Liver (tissue), 8 donors: ENCODE measurements at regions not wholly inside any gene's neighbourhood (a gene's known extent, or its start where the extent isn't known, plus 50 kb on each side); places are given as distances from the start of the nearest gene placed in this dataset.
"Not testable (repeated sequence)": the region's sequence is repeated elsewhere in the genome, so short reads cannot be mapped to it uniquely, and the experiment has no call there.

ENCODE experiments used
- DNase-seq: peaks from one replicate; pipeline ENCODE4 v3.0.0-alpha.2; 2017; ENCODE audit warnings: low spot score
- H3K27ac ChIP-seq, 2 donors: one replicate each; pipeline ENCODE4 v1.7.0; 2013; ENCODE audit warnings: inconsistent platforms in 2 of 2, low read length in 2 of 2, control low read depth in 1 of 2, low read depth in 1 of 2, mild to moderate bottlenecking in 1 of 2
- H3K27me3 ChIP-seq, 4 donors: one replicate each; pipeline versions ENCODE4 v1.6.1 to v1.7.0; 2013; ENCODE audit warnings: low read length in 3 of 4, inconsistent platforms in 1 of 4, mild to moderate bottlenecking in 1 of 4, moderate library complexity in 1 of 4; ENCODE audit not compliant: control insufficient read depth in 4 of 4, insufficient read depth in 4 of 4
- H3K36me3 ChIP-seq, 4 donors: one replicate each; pipeline versions ENCODE4 v1.6.1 to v1.7.0; 2013; ENCODE audit warnings: low read length in 3 of 4, mild to moderate bottlenecking in 3 of 4, low read depth in 1 of 4, moderate library complexity in 1 of 4; ENCODE audit not compliant: control insufficient read depth in 4 of 4, insufficient read depth in 3 of 4
- H3K4me1 ChIP-seq, 4 donors: one replicate each; pipeline versions ENCODE4 v1.6.1 to v1.7.0; 2013; ENCODE audit warnings: low read length in 3 of 4, mild to moderate bottlenecking in 3 of 4, moderate library complexity in 1 of 4; ENCODE audit not compliant: control insufficient read depth in 4 of 4, insufficient read depth in 4 of 4
- H3K4me3 ChIP-seq, 3 donors: one replicate each; pipeline versions ENCODE4 v1.6.1 to v1.7.0; 2013; ENCODE audit warnings: low read length in 3 of 3, control low read depth in 1 of 3, low read depth in 1 of 3, mild to moderate bottlenecking in 1 of 3
- H3K9ac ChIP-seq, 2 donors: one replicate each; pipeline ENCODE4 v1.7.0; 2013; ENCODE audit warnings: low read length in 2 of 2, mild to moderate bottlenecking in 2 of 2, moderate library complexity in 2 of 2, control low read depth in 1 of 2, low read depth in 1 of 2
- H3K9me3 ChIP-seq, 4 donors: one replicate each; pipeline versions ENCODE4 v1.6.1 to v1.7.0; 2013; ENCODE audit warnings: low read length in 3 of 4; ENCODE audit not compliant: control insufficient read depth in 4 of 4
- CTCF ChIP-seq: fragments of 150-350 bp; IDR thresholded peaks from 2 replicates; pipeline ENCODE4 v1.5.1; 2017; ENCODE audit warnings: improper control_type of control experiment, low read depth, low read length; ENCODE audit not compliant: missing input control
- EGR1 ChIP-seq, 2 donors: IDR thresholded peaks; 2 replicates each; pipeline ENCODE4 v1.6.1; 2016 to 2018; ENCODE audit warnings: antibody characterized with exemption in 2 of 2, low read depth in 2 of 2
- FOXA1 ChIP-seq: IDR thresholded peaks from 2 replicates; pipeline ENCODE4 v1.6.1; 2016; ENCODE audit warnings: antibody characterized with exemption
- FOXA2 ChIP-seq: IDR thresholded peaks from 2 replicates; pipeline ENCODE4 v1.6.1; 2016; ENCODE audit warnings: antibody characterized with exemption
- HNF4A ChIP-seq, 2 donors: conservative IDR thresholded peaks; 2 replicates each; pipeline ENCODE4 v1.6.1; 2016; ENCODE audit warnings: antibody characterized with exemption in 2 of 2, mild to moderate bottlenecking in 2 of 2
- JUND ChIP-seq, 2 donors: IDR thresholded peaks; 2 replicates each; pipeline ENCODE4 v1.6.1; 2016; ENCODE audit warnings: antibody characterized with exemption in 2 of 2
- MAX ChIP-seq: IDR thresholded peaks from 2 replicates; pipeline ENCODE4 v1.6.1; 2016; ENCODE audit warnings: antibody characterized with exemption
- NR2F2 ChIP-seq: IDR thresholded peaks from 2 replicates; pipeline ENCODE4 v1.6.1; 2016; ENCODE audit warnings: antibody characterized with exemption
- RAD21 ChIP-seq, 2 donors: IDR thresholded peaks; 2 replicates each; pipeline ENCODE4 v1.6.1; 2016; ENCODE audit warnings: antibody characterized with exemption in 2 of 2, mild to moderate bottlenecking in 2 of 2
- REST ChIP-seq: IDR thresholded peaks from 2 replicates; pipeline ENCODE4 v1.6.1; 2016; ENCODE audit warnings: antibody characterized with exemption, mild to moderate bottlenecking
- RXRA ChIP-seq, 2 donors: IDR thresholded peaks; 2 replicates each; pipeline ENCODE4 v1.6.1; 2017 to 2018; ENCODE audit warnings: antibody characterized with exemption in 2 of 2, mild to moderate bottlenecking in 1 of 2
- SP1 ChIP-seq: IDR thresholded peaks from 2 replicates; pipeline ENCODE4 v1.6.1; 2018; ENCODE audit warnings: antibody characterized with exemption, mild to moderate bottlenecking
- YY1 ChIP-seq: IDR thresholded peaks from 2 replicates; pipeline ENCODE4 v1.6.1; 2016; ENCODE audit warnings: antibody characterized with exemption, mild to moderate bottlenecking
- ZBTB33 ChIP-seq: IDR thresholded peaks from 2 replicates; pipeline ENCODE4 v1.6.1; 2016; ENCODE audit warnings: antibody characterized with exemption
- WGBS: extraction: QIAGEN DNeasy Blood & Tissue Kit; methylation state at CpG from one replicate; pipeline ENCODE4 v1.1.7; 2013; 5-methylcytosine and 5-hydroxymethylcytosine counted together
- donor health status: healthy.
- donor health status: healthy.
- donor health status: healthy.
- donor health status: healthy.
- donor health status: healthy.

DNA sequence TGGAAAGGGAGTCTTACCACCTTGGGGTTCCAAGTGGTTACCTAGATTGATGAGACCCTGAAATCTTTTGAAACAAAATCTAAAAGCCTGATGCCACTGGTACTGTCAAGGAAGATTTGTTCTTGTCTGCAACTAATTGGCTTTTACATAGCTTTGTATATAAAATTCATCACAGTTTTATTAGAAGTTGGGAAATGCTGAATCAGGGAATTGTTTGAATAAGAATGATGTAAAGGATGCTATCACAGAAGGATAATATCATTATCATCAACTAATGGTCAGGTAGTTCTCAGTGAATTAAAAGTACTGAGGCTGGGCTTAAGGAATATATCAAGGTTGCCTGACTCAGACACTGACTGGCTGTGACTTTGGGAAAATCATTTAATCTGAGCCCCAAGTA lies 248.3 kb upstream of the STXBP6 start:
- no peaks in the 10 kb centered on the region for H3K36me3 ChIP-seq
- no peak overlapping the region for H3K9ac ChIP-seq
- no peak overlapping the region for H3K27ac ChIP-seq
- H3K9me3 ChIP-seq = no peaks in the 10 kb centered on the region
- H3K4me1 ChIP-seq = no peaks in the 10 kb centered on the region
- no peak for TF ChIP-seq HNF4A (conservative IDR thresholded peaks at IDR 0.05)
- no peak for TF ChIP-seq NR2F2
- no peak for TF ChIP-seq REST
- no peak for TF ChIP-seq RXRA (IDR thresholded peaks at IDR 0.05)
- TF ChIP-seq CTCF = no peak
- no peak for TF ChIP-seq ZBTB33
- no peak for TF ChIP-seq FOXA2
- TF ChIP-seq RAD21 (IDR thresholded peaks at IDR 0.05) = no peak
- TF ChIP-seq FOXA1 = no peak
- no peak for TF ChIP-seq EGR1 (IDR thresholded peaks at IDR 0.05; ENCODE audit: low read depth in 2 of 2)
- no peak for TF ChIP-seq YY1
- no peak for TF ChIP-seq JUND (IDR thresholded peaks at IDR 0.05)
- TF ChIP-seq MAX = no peak
- no peak for TF ChIP-seq SP1
- no peaks in the 10 kb centered on the region for H3K27me3 ChIP-seq
- H3K4me3 ChIP-seq = no peak overlapping the region
- no peak for DNase-seq

DNA sequence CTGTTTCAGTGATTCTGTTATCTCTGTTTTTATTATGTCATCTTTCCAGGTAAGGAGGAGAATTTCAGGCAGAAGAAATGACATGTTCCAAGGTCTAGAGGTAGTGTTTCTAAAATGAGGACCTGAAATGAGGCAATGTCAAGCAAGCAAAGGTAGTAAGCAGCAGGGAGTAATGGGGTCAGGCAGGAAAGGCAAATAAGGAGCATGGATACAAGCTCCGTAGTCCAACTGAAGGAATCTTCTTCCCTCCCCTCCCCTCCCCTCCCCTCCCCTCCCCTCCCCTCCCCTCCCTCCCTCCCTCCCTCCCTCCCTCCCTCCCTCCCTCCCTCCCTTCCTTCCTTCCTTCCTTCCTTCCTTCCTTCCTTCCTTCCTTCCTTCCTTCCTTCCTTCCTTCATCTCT lies 240.2 kb upstream of the STXBP6 start:
- DNase-seq, H3K4me1 ChIP-seq, H3K27ac ChIP-seq, H3K36me3 ChIP-seq, H3K4me3 ChIP-seq, H3K9me3 ChIP-seq, H3K27me3 ChIP-seq, H3K9ac ChIP-seq: not testable (repeated sequence)
- 56% methylated on average over 1 of the region's 1 CpG for WGBS
